ENCODE measurements at regions not wholly inside any gene's neighbourhood (a gene's known extent, or its start where the extent isn't known, plus 50 kb on each side); places are given as distances from the start of the nearest gene placed in this dataset.

DNA sequence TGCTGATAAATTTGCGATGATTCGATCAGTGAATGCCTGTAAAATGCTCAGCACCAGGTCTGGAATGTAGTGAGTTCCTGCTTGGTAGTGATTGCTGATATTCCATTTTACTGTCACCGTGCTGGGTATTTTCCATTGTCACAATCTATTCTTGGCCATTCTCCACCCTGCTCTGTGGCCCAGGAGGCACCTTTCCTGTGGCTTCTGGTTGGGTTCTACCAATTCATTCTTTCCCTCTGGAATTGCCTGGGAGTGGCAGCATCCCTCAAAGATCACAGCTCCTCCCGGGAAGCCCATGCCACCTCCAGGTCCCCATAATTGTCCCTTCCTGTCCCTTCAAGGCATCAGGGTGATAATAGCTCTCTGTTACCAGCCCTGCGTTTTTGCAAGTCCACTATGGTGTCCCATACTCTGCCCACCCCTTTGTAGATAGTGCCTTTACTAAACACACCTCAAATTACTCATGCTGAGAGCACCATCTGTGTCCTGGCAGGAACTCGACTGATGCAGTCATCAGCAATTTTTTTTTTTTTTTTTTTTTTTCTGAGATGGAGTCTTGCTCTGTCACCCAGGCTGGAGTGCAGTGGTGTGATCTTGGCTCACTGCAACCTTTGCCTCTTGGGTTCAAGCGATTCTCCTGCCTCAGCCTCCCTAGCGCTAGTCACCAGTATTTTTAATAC, 177.8 kb upstream of the PROK2 start:
- Histone ChIP-seq H3K27me3 (ENCODE audit: control insufficient read depth, insufficient read depth, low read length) (peaks cover 8% of the 10 kb centered on the region), H3K4me3 (ENCODE audit: low read depth, low read length) (no peak overlapping the region), H3K36me3 (ENCODE audit: control insufficient read depth, insufficient read depth, low read length) (no peaks in the 10 kb centered on the region)
- DNase-seq (ENCODE audit: low read depth): no peak
- TF ChIP-seq, protein P1, sequence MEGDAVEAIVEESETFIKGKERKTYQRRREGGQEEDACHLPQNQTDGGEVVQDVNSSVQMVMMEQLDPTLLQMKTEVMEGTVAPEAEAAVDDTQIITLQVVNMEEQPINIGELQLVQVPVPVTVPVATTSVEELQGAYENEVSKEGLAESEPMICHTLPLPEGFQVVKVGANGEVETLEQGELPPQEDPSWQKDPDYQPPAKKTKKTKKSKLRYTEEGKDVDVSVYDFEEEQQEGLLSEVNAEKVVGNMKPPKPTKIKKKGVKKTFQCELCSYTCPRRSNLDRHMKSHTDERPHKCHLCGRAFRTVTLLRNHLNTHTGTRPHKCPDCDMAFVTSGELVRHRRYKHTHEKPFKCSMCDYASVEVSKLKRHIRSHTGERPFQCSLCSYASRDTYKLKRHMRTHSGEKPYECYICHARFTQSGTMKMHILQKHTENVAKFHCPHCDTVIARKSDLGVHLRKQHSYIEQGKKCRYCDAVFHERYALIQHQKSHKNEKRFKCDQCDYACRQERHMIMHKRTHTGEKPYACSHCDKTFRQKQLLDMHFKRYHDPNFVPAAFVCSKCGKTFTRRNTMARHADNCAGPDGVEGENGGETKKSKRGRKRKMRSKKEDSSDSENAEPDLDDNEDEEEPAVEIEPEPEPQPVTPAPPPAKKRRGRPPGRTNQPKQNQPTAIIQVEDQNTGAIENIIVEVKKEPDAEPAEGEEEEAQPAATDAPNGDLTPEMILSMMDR (IDR thresholded peaks at IDR 0.05; ENCODE audit: insufficient read depth, low read length, poor library complexity, severe bottlenecking): no peak

DNA sequence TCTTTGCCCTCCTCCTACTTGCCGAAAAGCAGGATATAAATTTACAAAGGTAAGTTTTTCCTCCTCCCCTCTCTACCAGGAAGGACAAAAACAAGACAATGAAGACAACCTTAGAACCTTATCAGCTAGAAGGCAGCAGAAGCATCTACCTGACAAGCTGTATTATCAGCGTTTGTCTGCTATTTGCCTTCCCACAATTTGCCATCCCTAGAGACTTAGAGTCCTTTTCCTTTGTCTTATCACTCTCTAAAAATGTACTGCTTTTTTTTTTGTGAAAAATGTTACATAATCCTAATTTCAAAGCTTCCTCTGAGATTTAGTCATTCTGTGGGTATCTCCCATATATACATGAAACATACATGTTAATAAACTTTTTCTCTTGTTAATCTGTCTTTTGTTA, 176.9 kb upstream of the PROK2 start:
- peaks cover 8% of the 10 kb centered on the region for H3K27me3 ChIP-seq (ENCODE audit: control insufficient read depth, insufficient read depth, low read length)

DNA sequence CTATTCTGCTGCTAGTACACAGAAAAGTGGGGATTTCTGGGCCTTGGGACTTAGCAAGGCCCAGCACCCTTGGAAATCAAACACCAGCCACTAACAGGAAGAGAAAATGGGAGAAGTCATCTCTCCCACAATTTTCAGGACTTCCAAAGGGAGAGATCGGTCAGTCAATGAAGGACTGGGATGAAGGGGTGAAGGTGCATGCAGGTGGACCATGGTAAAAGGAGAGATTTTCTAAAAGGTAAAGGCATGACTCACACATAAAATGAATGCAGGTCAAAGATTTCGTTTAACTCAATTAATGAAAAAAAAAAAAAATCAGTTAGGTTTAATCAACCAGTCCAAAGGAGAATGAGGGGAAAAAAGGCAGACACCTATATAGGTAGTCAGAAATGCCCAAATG, 176.4 kb upstream of the PROK2 start:
- H3K27me3 ChIP-seq (ENCODE audit: control insufficient read depth, insufficient read depth, low read length): peaks cover 8% of the 10 kb centered on the region
- DNase-seq (ENCODE audit: low read depth): no peak
- no peaks in the 10 kb centered on the region for H3K36me3 ChIP-seq (ENCODE audit: control insufficient read depth, insufficient read depth, low read length)
- TF ChIP-seq, protein P1 (IDR thresholded peaks at IDR 0.05; ENCODE audit: insufficient read depth, low read length, poor library complexity, severe bottlenecking): no peak
- H3K4me3 ChIP-seq (ENCODE audit: low read depth, low read length): no peak overlapping the region

More for the DNA sequence above, 176.9 kb upstream of the PROK2 start:
- DNase-seq (ENCODE audit: low read depth): no peak
- TF ChIP-seq, protein P1 (IDR thresholded peaks at IDR 0.05; ENCODE audit: insufficient read depth, low read length, poor library complexity, severe bottlenecking): no peak
- no peaks in the 10 kb centered on the region for H3K36me3 ChIP-seq (ENCODE audit: control insufficient read depth, insufficient read depth, low read length)
- H3K4me3 ChIP-seq (ENCODE audit: low read depth, low read length): no peak overlapping the region

DNA sequence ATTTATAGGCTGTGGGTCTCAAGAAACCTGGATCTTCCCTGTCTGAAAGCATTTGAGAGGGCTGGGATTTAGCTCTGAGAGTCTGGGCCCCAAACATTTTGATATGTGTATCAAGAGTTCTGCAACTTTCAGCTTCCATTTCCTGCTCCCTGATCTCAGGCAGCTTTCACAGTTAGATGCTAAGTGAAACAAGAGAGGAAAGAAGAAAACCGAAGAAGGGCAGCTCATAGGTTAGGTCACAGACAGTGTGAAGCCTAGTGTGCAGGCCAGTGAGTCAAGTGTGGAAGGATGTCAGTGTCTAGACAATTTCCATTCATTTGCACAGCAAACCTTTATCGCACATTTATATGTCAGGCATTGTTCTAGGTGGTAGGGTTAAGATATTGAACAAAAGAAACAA, 173.6 kb upstream of the PROK2 start:
- Histone ChIP-seq H3K27me3 (ENCODE audit: control insufficient read depth, insufficient read depth, low read length) (peaks cover 3% of the 10 kb centered on the region), H3K4me3 (ENCODE audit: low read depth, low read length) (no peak overlapping the region), H3K36me3 (ENCODE audit: control insufficient read depth, insufficient read depth, low read length) (no peaks in the 10 kb centered on the region)
- no peak for DNase-seq (ENCODE audit: low read depth)
- TF ChIP-seq, protein P1 (IDR thresholded peaks at IDR 0.05; ENCODE audit: insufficient read depth, low read length, poor library complexity, severe bottlenecking): no peak

DNA sequence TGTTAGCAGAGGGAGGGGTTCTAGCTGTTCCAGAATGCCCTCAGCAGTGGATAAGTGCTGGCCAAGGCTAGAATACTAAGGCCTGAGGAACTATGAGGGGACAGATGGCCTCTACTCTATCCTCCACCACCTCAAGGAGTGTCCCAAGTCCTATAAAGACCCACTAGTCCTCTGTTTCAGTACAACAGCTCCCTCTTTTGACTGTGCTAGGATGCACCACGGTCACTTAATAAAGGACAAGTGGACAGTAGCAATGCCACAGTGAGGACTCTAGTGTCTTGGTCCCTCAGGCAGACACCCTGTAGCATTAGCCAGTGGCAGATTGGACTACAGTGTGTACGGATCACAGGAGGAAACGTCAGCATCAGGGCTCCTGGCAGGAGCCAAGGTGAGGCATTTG, 171.8 kb upstream of the PROK2 start:
- no peak overlapping the region for H3K4me3 ChIP-seq (ENCODE audit: low read depth, low read length)
- no peaks in the 10 kb centered on the region for H3K27me3 ChIP-seq (ENCODE audit: control insufficient read depth, insufficient read depth, low read length)
- no peaks in the 10 kb centered on the region for H3K36me3 ChIP-seq (ENCODE audit: control insufficient read depth, insufficient read depth, low read length)
- DNase-seq (ENCODE audit: low read depth): no peak
- TF ChIP-seq, protein P1 (IDR thresholded peaks at IDR 0.05; ENCODE audit: insufficient read depth, low read length, poor library complexity, severe bottlenecking): no peak

DNA sequence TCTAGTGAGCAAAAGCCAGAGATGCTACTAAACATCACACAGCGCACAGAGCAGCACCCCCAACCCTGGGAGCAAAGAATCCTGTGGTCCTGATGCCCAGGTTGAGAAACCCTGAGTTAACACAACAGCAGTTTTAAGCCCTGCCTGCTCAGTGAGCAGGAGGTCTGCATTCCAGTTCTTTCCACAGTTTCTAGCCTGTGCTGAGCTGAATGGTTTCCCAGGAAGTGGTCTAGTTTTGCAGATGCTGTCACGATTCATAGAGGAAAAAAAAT, 171.1 kb upstream of the PROK2 start:
- Histone ChIP-seq H3K4me3 (ENCODE audit: low read depth, low read length) (no peak overlapping the region), H3K27me3 (ENCODE audit: control insufficient read depth, insufficient read depth, low read length) (peaks cover 3% of the 10 kb centered on the region), H3K36me3 (ENCODE audit: control insufficient read depth, insufficient read depth, low read length) (no peaks in the 10 kb centered on the region)
- TF ChIP-seq, protein P1 (IDR thresholded peaks at IDR 0.05; ENCODE audit: insufficient read depth, low read length, poor library complexity, severe bottlenecking): no peak
- no peak for DNase-seq (ENCODE audit: low read depth)

Data from kidney epithelial cell (primary cell).